K562 (cell line): ENCODE measurements at regions not wholly inside any gene's neighbourhood (a gene's known extent, or its start where the extent isn't known, plus 50 kb on each side); places are given as distances from the start of the nearest gene placed in this dataset.

Source experiments
- EHMT2 ChIP-seq: fragments of 450-650 bp; IDR thresholded peaks from 2 replicates; pipeline ENCODE4 v1.6.1; 2018; ENCODE audit warnings: antibody characterized with exemption
- L3MBTL2 ChIP-seq: fragments of 450-650 bp; IDR thresholded peaks from 2 replicates; pipeline ENCODE4 v1.6.1; 2016; ENCODE audit warnings: mild to moderate bottlenecking, moderate library complexity
- MCM5 ChIP-seq: fragments of 450-650 bp; IDR thresholded peaks from 2 replicates; pipeline ENCODE4 v1.6.1; 2016; ENCODE audit warnings: low read depth
- MEF2D ChIP-seq: conservative IDR thresholded peaks from 2 replicates; pipeline ENCODE4 v1.6.1; 2016; ENCODE audit warnings: low read depth, missing genetic modification characterization, missing compliant biosample characterization
- SIX5 ChIP-seq, 2 experiments: IDR thresholded peaks; 2 replicates each; pipeline ENCODE4 v1.6.1; 2011; ENCODE audit warnings: low read length in 2 of 2, borderline replicate concordance in 1 of 2, low read depth in 1 of 2, mild to moderate bottlenecking in 1 of 2, moderate library complexity in 1 of 2; ENCODE audit not compliant: insufficient read depth in 1 of 2
- SMARCC2 ChIP-seq: fragments of 450-650 bp; IDR thresholded peaks from 2 replicates; pipeline ENCODE4 v1.6.1; 2017; ENCODE audit warnings: antibody characterized with exemption, moderate library complexity, mild to moderate bottlenecking, low read depth
- SOX6 ChIP-seq: fragments of 450-650 bp; IDR thresholded peaks from 2 replicates; pipeline ENCODE4 v1.6.1; 2014; ENCODE audit warnings: mild to moderate bottlenecking
- ZBTB1 ChIP-seq: sonication (generic); formaldehyde crosslinking; IDR thresholded peaks from 2 replicates; pipeline ENCODE4 v1.8.1; 2023; ENCODE audit warnings: missing genetic modification reagents, low read depth, mild to moderate bottlenecking, borderline replicate concordance
- ZFX ChIP-seq: sonication (generic); formaldehyde crosslinking; IDR thresholded peaks from 2 replicates; pipeline ENCODE4 v1.8.0; 2022; ENCODE audit warnings: mild to moderate bottlenecking, missing genetic modification reagents, moderate library complexity
- ZKSCAN1 ChIP-seq: fragments of 150-350 bp; IDR thresholded peaks from 2 replicates; pipeline ENCODE4 v1.6.1; 2016; ENCODE audit warnings: low read depth, low read length
- TF ChIP-seq, protein P1 (sequence below): fragments of 150-350 bp; IDR thresholded peaks from 2 replicates; pipeline ENCODE4 v1.6.1; 2014; ENCODE audit warnings: low read depth, mild to moderate bottlenecking, low read length, borderline replicate concordance
- TF ChIP-seq, protein P2 (sequence below): sonication (generic); formaldehyde crosslinking; IDR thresholded peaks from 2 replicates; pipeline ENCODE4 v1.8.0; 2022; ENCODE audit warnings: missing genetic modification reagents, mild to moderate bottlenecking, moderate library complexity, borderline replicate concordance
- TF ChIP-seq, protein P3 (sequence below): sonication (generic); formaldehyde crosslinking; IDR thresholded peaks from 2 replicates; pipeline ENCODE4 v1.8.1; 2023; ENCODE audit warnings: mild to moderate bottlenecking, missing genetic modification reagents
- TF ChIP-seq, protein P4 (sequence below), 3 experiments: IDR thresholded peaks in 2 of 3; conservative IDR thresholded peaks in 1 of 3; 2 replicates each; pipeline ENCODE4 v1.5.1; 2011 to 2012; ENCODE audit warnings: low read length in 3 of 3, mild to moderate bottlenecking in 3 of 3, control low read depth in 2 of 3, improper control_type of control experiment in 1 of 3, inconsistent platforms in 1 of 3, low read depth in 1 of 3, mixed read lengths in 1 of 3, moderate library complexity in 1 of 3; ENCODE audit not compliant: insufficient read depth in 2 of 3
- TF ChIP-seq, protein P5 (sequence below), 2 experiments: fragments of 450-650 bp; conservative IDR thresholded peaks; 2 replicates each; pipeline ENCODE4 v1.6.1; 2017; ENCODE audit warnings: mild to moderate bottlenecking in 2 of 2, moderate library complexity in 2 of 2

DNA sequence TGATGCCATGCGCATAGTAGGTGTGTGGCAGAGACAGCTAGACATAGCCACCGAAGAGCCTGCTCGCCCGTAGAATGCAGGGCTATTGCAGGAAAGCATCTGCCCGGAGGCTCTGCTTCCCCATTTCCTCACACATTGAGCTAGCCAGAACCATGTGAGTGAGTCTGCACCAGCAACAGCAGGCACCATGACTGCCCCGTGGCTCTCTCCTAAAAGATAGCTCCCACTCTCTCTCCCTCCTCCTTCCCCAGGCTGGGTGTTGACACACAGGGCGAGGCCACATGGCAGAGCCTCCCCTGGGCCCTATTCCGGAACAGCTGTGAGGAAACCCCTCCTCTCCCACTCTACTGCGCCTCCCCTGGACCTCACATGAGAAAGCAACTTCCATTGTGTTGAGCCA, 52.3 kb upstream of the ATP12A start (continued):
- TF ChIP-seq, protein P1, sequence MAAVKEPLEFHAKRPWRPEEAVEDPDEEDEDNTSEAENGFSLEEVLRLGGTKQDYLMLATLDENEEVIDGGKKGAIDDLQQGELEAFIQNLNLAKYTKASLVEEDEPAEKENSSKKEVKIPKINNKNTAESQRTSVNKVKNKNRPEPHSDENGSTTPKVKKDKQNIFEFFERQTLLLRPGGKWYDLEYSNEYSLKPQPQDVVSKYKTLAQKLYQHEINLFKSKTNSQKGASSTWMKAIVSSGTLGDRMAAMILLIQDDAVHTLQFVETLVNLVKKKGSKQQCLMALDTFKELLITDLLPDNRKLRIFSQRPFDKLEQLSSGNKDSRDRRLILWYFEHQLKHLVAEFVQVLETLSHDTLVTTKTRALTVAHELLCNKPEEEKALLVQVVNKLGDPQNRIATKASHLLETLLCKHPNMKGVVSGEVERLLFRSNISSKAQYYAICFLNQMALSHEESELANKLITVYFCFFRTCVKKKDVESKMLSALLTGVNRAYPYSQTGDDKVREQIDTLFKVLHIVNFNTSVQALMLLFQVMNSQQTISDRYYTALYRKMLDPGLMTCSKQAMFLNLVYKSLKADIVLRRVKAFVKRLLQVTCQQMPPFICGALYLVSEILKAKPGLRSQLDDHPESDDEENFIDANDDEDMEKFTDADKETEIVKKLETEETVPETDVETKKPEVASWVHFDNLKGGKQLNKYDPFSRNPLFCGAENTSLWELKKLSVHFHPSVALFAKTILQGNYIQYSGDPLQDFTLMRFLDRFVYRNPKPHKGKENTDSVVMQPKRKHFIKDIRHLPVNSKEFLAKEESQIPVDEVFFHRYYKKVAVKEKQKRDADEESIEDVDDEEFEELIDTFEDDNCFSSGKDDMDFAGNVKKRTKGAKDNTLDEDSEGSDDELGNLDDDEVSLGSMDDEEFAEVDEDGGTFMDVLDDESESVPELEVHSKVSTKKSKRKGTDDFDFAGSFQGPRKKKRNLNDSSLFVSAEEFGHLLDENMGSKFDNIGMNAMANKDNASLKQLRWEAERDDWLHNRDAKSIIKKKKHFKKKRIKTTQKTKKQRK = no peak
- TF ChIP-seq, protein P2, sequence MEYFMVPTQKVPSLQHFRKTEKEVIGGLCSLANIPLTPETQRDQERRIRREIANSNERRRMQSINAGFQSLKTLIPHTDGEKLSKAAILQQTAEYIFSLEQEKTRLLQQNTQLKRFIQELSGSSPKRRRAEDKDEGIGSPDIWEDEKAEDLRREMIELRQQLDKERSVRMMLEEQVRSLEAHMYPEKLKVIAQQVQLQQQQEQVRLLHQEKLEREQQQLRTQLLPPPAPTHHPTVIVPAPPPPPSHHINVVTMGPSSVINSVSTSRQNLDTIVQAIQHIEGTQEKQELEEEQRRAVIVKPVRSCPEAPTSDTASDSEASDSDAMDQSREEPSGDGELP (CRISPR knock-in tag) = peak; percentile 72; the same call in 1 of the 2 replicates
- TF ChIP-seq, protein P3, sequence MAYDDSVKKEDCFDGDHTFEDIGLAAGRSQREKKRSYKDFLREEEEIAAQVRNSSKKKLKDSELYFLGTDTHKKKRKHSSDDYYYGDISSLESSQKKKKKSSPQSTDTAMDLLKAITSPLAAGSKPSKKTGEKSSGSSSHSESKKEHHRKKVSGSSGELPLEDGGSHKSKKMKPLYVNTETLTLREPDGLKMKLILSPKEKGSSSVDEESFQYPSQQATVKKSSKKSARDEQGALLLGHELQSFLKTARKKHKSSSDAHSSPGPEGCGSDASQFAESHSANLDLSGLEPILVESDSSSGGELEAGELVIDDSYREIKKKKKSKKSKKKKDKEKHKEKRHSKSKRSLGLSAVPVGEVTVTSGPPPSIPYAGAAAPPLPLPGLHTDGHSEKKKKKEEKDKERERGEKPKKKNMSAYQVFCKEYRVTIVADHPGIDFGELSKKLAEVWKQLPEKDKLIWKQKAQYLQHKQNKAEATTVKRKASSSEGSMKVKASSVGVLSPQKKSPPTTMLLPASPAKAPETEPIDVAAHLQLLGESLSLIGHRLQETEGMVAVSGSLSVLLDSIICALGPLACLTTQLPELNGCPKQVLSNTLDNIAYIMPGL = no peak
- TF ChIP-seq SIX5 (IDR thresholded peaks at IDR 0.05; ENCODE audit: borderline replicate concordance in 1 of 2, insufficient read depth in 1 of 2, low read depth in 1 of 2, low read length in 2 of 2) (no peak), SMARCC2 (no peak), ZBTB1 (CRISPR knock-in tag) (no peak), L3MBTL2 (peak; percentile 29; the same call in 1 of the 2 replicates), MCM5 (no peak), MEF2D (tag) (no peak), ZFX (no peak), SOX6 (no peak), ZKSCAN1 (peak; percentile 62), EHMT2 (0 out of 2 replicates have a peak, but pooled peaks have one; percentile 12)
- TF ChIP-seq, protein P4, sequence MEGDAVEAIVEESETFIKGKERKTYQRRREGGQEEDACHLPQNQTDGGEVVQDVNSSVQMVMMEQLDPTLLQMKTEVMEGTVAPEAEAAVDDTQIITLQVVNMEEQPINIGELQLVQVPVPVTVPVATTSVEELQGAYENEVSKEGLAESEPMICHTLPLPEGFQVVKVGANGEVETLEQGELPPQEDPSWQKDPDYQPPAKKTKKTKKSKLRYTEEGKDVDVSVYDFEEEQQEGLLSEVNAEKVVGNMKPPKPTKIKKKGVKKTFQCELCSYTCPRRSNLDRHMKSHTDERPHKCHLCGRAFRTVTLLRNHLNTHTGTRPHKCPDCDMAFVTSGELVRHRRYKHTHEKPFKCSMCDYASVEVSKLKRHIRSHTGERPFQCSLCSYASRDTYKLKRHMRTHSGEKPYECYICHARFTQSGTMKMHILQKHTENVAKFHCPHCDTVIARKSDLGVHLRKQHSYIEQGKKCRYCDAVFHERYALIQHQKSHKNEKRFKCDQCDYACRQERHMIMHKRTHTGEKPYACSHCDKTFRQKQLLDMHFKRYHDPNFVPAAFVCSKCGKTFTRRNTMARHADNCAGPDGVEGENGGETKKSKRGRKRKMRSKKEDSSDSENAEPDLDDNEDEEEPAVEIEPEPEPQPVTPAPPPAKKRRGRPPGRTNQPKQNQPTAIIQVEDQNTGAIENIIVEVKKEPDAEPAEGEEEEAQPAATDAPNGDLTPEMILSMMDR (IDR thresholded peaks at IDR 0.05 in 2 of 3, conservative IDR thresholded peaks at IDR 0.05 in 1 of 3; ENCODE audit: insufficient read depth in 2 of 3, low read depth in 1 of 3, low read length in 3 of 3) = peak in 1 of 3 experiments; percentile 13; a peak in 1 of 6 replicates
- TF ChIP-seq, protein P5, sequence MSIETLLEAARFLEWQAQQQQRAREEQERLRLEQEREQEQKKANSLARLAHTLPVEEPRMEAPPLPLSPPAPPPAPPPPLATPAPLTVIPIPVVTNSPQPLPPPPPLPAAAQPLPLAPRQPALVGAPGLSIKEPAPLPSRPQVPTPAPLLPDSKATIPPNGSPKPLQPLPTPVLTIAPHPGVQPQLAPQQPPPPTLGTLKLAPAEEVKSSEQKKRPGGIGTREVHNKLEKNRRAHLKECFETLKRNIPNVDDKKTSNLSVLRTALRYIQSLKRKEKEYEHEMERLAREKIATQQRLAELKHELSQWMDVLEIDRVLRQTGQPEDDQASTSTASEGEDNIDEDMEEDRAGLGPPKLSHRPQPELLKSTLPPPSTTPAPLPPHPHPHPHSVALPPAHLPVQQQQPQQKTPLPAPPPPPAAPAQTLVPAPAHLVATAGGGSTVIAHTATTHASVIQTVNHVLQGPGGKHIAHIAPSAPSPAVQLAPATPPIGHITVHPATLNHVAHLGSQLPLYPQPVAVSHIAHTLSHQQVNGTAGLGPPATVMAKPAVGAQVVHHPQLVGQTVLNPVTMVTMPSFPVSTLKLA (conservative IDR thresholded peaks at IDR 0.05) = peak in 1 of 2 experiments; percentile 41; a peak in 1 of 4 replicates
